ENCODE measurements at regions not wholly inside any gene's neighbourhood (a gene's known extent, or its start where the extent isn't known, plus 50 kb on each side); places are given as distances from the start of the nearest gene placed in this dataset.

GRCh38 chr4:176879380-176880116 lies 86.8 kb upstream of the VEGFC start:
- TF ChIP-seq POLR2A (IDR thresholded peaks at IDR 0.05; ENCODE audit: extremely low read depth, insufficient read length) (no peak), CTCF (IDR thresholded peaks at IDR 0.05; ENCODE audit: low read depth, low read length) (no peak), MYC (IDR thresholded peaks at IDR 0.05; ENCODE audit: low read depth, low read length) (no peak), MAX (IDR thresholded peaks at IDR 0.05; ENCODE audit: low read depth, low read length) (no peak)

All from NB4 (cell line).